Endodermal cell (in vitro differentiated cells): ENCODE measurements at regions not wholly inside any gene's neighbourhood (a gene's known extent, or its start where the extent isn't known, plus 50 kb on each side); places are given as distances from the start of the nearest gene placed in this dataset.

ENCODE experiments used
- DNase-seq: peaks from one replicate; pipeline ENCODE4 v3.0.0-alpha.2; 2017
- H3K27ac ChIP-seq: 2 replicates; pipeline ENCODE4 v1.5.1; 2013; ENCODE audit warnings: mild to moderate bottlenecking, low read depth, low read length, moderate library complexity
- H3K27me3 ChIP-seq: 2 replicates; pipeline ENCODE4 v1.6.1; 2013; ENCODE audit warnings: mild to moderate bottlenecking, low read length, moderate library complexity; ENCODE audit not compliant: insufficient read depth, control insufficient read depth, poor library complexity, severe bottlenecking
- H3K36me3 ChIP-seq: 2 replicates; pipeline ENCODE4 v1.7.0; 2013; ENCODE audit warnings: mild to moderate bottlenecking, low read length, moderate library complexity; ENCODE audit not compliant: control insufficient read depth, insufficient read depth
- H3K4me1 ChIP-seq: one replicate; pipeline ENCODE4 v1.7.0; 2013; ENCODE audit warnings: low read length; ENCODE audit not compliant: control insufficient read depth, insufficient read depth
- H3K4me3 ChIP-seq: 2 replicates; pipeline ENCODE4 v1.5.1; 2013; ENCODE audit warnings: mild to moderate bottlenecking, low read length, moderate library complexity
- H3K9ac ChIP-seq: 2 replicates; pipeline ENCODE4 v1.6.1; 2013; ENCODE audit warnings: mild to moderate bottlenecking, low read length, moderate library complexity; ENCODE audit not compliant: poor library complexity, severe bottlenecking; ENCODE audit errors: extremely low read depth
- H3K9me3 ChIP-seq: 2 replicates; pipeline ENCODE4 v1.6.1; 2013; ENCODE audit warnings: mild to moderate bottlenecking, low read length, moderate library complexity; ENCODE audit not compliant: control insufficient read depth
- H3K27ac Mint-ChIP-seq: 2 replicates; pipeline ENCODE4 v1.8.0; 2020; ENCODE audit warnings: mixed read lengths
- H3K27me3 Mint-ChIP-seq: 2 replicates; pipeline ENCODE4 v1.8.0; 2021; ENCODE audit warnings: mild to moderate bottlenecking, mixed read lengths; ENCODE audit not compliant: insufficient read depth
- H3K36me3 Mint-ChIP-seq: 2 replicates; pipeline ENCODE4 v1.8.0; 2020; ENCODE audit warnings: low read depth, mixed read lengths
- H3K4me1 Mint-ChIP-seq: 2 replicates; pipeline ENCODE4 v1.8.0; 2020; ENCODE audit warnings: mixed read lengths
- H3K4me3 Mint-ChIP-seq: 2 replicates; pipeline ENCODE4 v1.8.0; 2020; ENCODE audit warnings: mild to moderate bottlenecking, moderate library complexity, mixed read lengths
- H3K9me3 Mint-ChIP-seq: 2 replicates; pipeline ENCODE4 v1.8.0; 2020; ENCODE audit warnings: mild to moderate bottlenecking, mixed read lengths
- WGBS, 2 experiments: methylation state at CpG; one replicate each; pipeline versions ENCODE4 v1.1.5 to v1.1.7; 2013; ENCODE audit warnings: missing lambda C conversion rate in 2 of 2, mixed read lengths in 1 of 2; ENCODE audit not compliant: insufficient coverage in 1 of 2, insufficient read length in 1 of 2; 5-methylcytosine and 5-hydroxymethylcytosine counted together
- TF ChIP-seq, protein P1 (sequence below): fragments of 200-600 bp; sonication (generic); conservative IDR thresholded peaks from 2 replicates; pipeline ENCODE4 v1.5.0; 2021; ENCODE audit warnings: antibody characterized with exemption, mild to moderate bottlenecking

DNA sequence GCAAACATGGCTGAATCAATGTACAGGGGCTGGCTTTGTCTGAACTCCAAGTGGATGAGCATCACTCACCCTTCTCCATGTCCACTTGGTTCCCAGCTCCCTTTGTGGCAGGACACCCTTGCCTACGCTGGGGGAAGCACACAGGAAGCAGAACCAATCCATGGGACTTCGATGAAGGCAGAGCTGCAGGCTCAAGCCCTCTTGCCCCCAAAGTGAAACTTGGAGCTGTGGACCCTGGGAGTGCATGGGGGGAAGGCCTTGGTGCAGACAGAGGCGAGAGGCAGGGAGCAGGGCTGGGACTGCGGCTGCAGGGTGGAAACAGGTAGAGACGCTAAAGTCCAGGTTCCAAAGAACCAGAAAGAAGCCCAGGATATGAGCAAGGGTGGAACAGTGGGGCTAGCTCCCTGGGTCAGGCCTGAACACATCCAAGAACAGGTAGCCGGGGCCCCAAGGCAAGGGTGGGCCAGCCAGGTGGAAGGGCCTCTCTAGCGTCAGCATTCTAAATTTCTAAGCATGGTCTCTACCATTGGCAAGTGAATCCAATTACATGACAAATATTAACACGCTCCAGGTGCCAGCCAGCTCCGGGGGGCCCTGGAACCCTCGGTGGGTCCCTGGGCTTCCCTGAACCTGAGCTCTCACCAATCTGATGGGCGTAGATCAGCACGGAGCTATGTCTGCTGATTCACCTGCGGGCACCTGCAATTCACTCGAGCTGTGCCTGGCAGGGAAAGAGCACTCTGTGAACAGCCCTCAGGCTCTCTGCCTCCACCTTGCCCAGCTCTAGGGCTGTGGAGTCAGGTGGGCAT is 532.8 kb downstream of the BRD1 start:
- no peaks in the 10 kb centered on the region for H3K36me3 ChIP-seq
- no peaks in the 10 kb centered on the region for H3K4me1 Mint-ChIP-seq
- no peaks in the 10 kb centered on the region for H3K9me3 ChIP-seq
- no peak overlapping the region for H3K27ac ChIP-seq
- no peaks in the 10 kb centered on the region for H3K27me3 Mint-ChIP-seq
- peaks cover 6% of the 10 kb centered on the region for H3K9me3 Mint-ChIP-seq
- H3K27me3 ChIP-seq: no peaks in the 10 kb centered on the region
- no peak overlapping the region for H3K9ac ChIP-seq
- 90 to 92% methylated on average over 11 to 14 of the region's 14 CpGs for WGBS, 2 experiments
- no peak overlapping the region for H3K4me3 ChIP-seq
- H3K4me3 Mint-ChIP-seq: no peak overlapping the region
- no peaks in the 10 kb centered on the region for H3K36me3 Mint-ChIP-seq
- no peak overlapping the region for H3K27ac Mint-ChIP-seq
- no peak for DNase-seq
- no peaks in the 10 kb centered on the region for H3K4me1 ChIP-seq
- TF ChIP-seq, protein P1, sequence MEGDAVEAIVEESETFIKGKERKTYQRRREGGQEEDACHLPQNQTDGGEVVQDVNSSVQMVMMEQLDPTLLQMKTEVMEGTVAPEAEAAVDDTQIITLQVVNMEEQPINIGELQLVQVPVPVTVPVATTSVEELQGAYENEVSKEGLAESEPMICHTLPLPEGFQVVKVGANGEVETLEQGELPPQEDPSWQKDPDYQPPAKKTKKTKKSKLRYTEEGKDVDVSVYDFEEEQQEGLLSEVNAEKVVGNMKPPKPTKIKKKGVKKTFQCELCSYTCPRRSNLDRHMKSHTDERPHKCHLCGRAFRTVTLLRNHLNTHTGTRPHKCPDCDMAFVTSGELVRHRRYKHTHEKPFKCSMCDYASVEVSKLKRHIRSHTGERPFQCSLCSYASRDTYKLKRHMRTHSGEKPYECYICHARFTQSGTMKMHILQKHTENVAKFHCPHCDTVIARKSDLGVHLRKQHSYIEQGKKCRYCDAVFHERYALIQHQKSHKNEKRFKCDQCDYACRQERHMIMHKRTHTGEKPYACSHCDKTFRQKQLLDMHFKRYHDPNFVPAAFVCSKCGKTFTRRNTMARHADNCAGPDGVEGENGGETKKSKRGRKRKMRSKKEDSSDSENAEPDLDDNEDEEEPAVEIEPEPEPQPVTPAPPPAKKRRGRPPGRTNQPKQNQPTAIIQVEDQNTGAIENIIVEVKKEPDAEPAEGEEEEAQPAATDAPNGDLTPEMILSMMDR: no peak

DNA sequence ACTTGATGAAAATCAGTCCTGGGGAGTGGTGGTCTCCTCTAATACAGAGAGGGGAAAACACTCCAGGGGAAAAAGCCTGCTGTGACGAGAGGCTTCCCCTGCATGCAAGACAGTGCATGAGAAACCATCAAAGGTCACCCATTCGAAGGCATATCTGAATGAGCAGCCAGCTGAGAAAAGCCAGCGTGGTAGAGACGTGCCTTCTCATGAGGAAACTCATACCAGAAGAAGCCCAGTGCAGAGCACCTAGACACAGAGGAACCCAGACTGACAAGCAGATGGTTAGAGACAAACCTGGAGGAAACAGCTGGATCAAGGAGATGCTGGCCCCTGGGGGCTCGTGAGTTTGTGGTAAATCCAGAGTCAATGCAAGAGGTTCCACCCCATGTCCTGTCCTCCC is 534.8 kb downstream of the BRD1 start:
- H3K36me3 Mint-ChIP-seq: no peaks in the 10 kb centered on the region
- TF ChIP-seq, protein P1: no peak
- H3K9me3 Mint-ChIP-seq: peaks cover 8% of the 10 kb centered on the region
- H3K27ac Mint-ChIP-seq: no peak overlapping the region
- no peaks in the 10 kb centered on the region for H3K9me3 ChIP-seq
- no peaks in the 10 kb centered on the region for H3K27me3 Mint-ChIP-seq
- H3K4me3 Mint-ChIP-seq: no peak overlapping the region
- no peak overlapping the region for H3K27ac ChIP-seq
- H3K4me1 ChIP-seq: no peaks in the 10 kb centered on the region
- no peak overlapping the region for H3K4me3 ChIP-seq
- H3K27me3 ChIP-seq: no peaks in the 10 kb centered on the region
- no peak overlapping the region for H3K9ac ChIP-seq
- H3K4me1 Mint-ChIP-seq: no peaks in the 10 kb centered on the region
- no peak for DNase-seq
- H3K36me3 ChIP-seq: no peaks in the 10 kb centered on the region
- WGBS, 2 experiments: 91 to 95% methylated on average over 5 of the region's 5 CpGs

DNA sequence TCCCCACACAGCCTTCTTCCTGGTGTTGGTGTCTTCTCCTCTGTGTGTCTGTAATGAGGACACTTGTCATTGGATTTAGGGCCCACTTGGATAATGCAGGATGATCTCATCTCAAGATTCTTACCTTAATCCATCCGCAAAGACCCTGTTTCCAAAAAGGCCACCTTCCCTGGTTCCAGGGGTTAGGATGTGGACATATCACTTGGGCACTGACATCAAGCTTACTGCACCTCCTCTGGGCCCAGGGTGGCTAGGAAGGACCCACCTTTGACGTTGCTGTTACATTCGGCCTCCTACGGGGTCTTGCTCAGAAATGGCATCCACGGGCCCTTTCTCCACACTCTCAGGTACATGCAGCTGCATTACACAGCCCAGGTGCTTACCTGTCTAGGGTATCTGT is 535.9 kb downstream of the BRD1 start:
- Histone ChIP-seq H3K27me3 (no peaks in the 10 kb centered on the region), H3K9me3 (no peaks in the 10 kb centered on the region), H3K4me1 (no peaks in the 10 kb centered on the region), H3K9ac (no peak overlapping the region), H3K36me3 (no peaks in the 10 kb centered on the region), H3K4me3 (no peak overlapping the region), H3K27ac (no peak overlapping the region)
- Mint-ChIP-seq H3K9me3 (peaks cover 8% of the 10 kb centered on the region), H3K4me3 (no peak overlapping the region), H3K27ac (no peak overlapping the region), H3K36me3 (no peaks in the 10 kb centered on the region), H3K4me1 (no peaks in the 10 kb centered on the region), H3K27me3 (no peaks in the 10 kb centered on the region)
- 93 to 96% methylated on average over 3 to 5 of the region's 5 CpGs for WGBS, 2 experiments
- DNase-seq: no peak
- TF ChIP-seq, protein P1: no peak
